Amniotic stem cell (primary cell): ENCODE measurements at regions not wholly inside any gene's neighbourhood (a gene's known extent, or its start where the extent isn't known, plus 50 kb on each side); places are given as distances from the start of the nearest gene placed in this dataset.

ENCODE experiments used
- DNase-seq: peaks from one replicate; lab custom pipeline; 2025; lab: John Stamatoyannopoulos, UW

GRCh38 chr4:111602848-111603247 lies 542.4 kb upstream of the FAM241A start:
- no peak for DNase-seq

- no peak for DNase-seq
These were observed 540.1 kb upstream of the FAM241A start for GRCh38 chr4:111605111-111605510.

GRCh38 chr4:111610681-111611080 lies 534.6 kb upstream of the FAM241A start:
- DNase-seq = no peak

GRCh38 chr4:111618908-111619307 lies 526.3 kb upstream of the FAM241A start:
- DNase-seq = no peak

- no peak for DNase-seq
These were observed 516.8 kb upstream of the FAM241A start for GRCh38 chr4:111628437-111628836.

GRCh38 chr4:111630705-111631104 lies 514.5 kb upstream of the FAM241A start:
- DNase-seq = peak; percentile 15

GRCh38 chr4:111631215-111631999 lies 513.8 kb upstream of the FAM241A start:
- no peak for DNase-seq

- no peak for DNase-seq
These were observed 512.6 kb upstream of the FAM241A start for GRCh38 chr4:111632641-111633151.

GRCh38 chr4:111633663-111634266 lies 511.5 kb upstream of the FAM241A start:
- DNase-seq = no peak

GRCh38 chr4:111635646-111636045 lies 509.6 kb upstream of the FAM241A start:
- DNase-seq = no peak

- no peak for DNase-seq
These were observed 508.2 kb upstream of the FAM241A start for GRCh38 chr4:111636961-111637585.

- DNase-seq = no peak
These were observed 506.0 kb upstream of the FAM241A start for GRCh38 chr4:111639120-111639690.

GRCh38 chr4:111639876-111640275 lies 505.4 kb upstream of the FAM241A start:
- no peak for DNase-seq

- peak; percentile 86 for DNase-seq
These were observed 503.3 kb upstream of the FAM241A start for GRCh38 chr4:111641813-111642579.

- DNase-seq = no peak
These were observed 497.2 kb upstream of the FAM241A start for GRCh38 chr4:111648056-111648455.

GRCh38 chr4:111649308-111649707 lies 495.9 kb upstream of the FAM241A start:
- DNase-seq = no peak

- no peak for DNase-seq
These were observed 495.1 kb upstream of the FAM241A start for GRCh38 chr4:111650146-111650545.

- DNase-seq = no peak
These were observed 494.6 kb upstream of the FAM241A start for GRCh38 chr4:111650674-111651086.

GRCh38 chr4:111652236-111652635 lies 493.0 kb upstream of the FAM241A start:
- no peak for DNase-seq

- DNase-seq = no peak
These were observed 492.3 kb upstream of the FAM241A start for GRCh38 chr4:111652986-111653385.

GRCh38 chr4:111662496-111662895 lies 482.8 kb upstream of the FAM241A start:
- no peak for DNase-seq
